GM06990 (cell line): ENCODE measurements at regions not wholly inside any gene's neighbourhood (a gene's known extent, or its start where the extent isn't known, plus 50 kb on each side); places are given as distances from the start of the nearest gene placed in this dataset.

Experiments
- DNase-seq: peaks from one replicate; pipeline ENCODE4 v3.0.0-alpha.2; 2011; ENCODE audit not compliant: insufficient read length; ENCODE audit errors: extremely low read depth
- H3K27me3 ChIP-seq: replicated peaks from 2 replicates; pipeline ENCODE4 v1.6.0; 2011; ENCODE audit warnings: low read length; ENCODE audit not compliant: control insufficient read depth, insufficient read depth
- H3K36me3 ChIP-seq: 2 replicates; pipeline ENCODE4 v1.5.1; 2011; ENCODE audit warnings: low read length; ENCODE audit not compliant: control insufficient read depth, insufficient read depth
- H3K4me3 ChIP-seq: replicated peaks from 2 replicates; pipeline ENCODE4 v1.5.1; 2011; ENCODE audit warnings: low read depth, mild to moderate bottlenecking, control low read depth, low read length
- CTCF ChIP-seq: IDR thresholded peaks from 2 replicates; pipeline ENCODE4 v1.5.1; 2011; ENCODE audit warnings: low read length, control low read depth, mild to moderate bottlenecking, inconsistent platforms; ENCODE audit not compliant: insufficient read depth, poor library complexity, severe bottlenecking

DNA sequence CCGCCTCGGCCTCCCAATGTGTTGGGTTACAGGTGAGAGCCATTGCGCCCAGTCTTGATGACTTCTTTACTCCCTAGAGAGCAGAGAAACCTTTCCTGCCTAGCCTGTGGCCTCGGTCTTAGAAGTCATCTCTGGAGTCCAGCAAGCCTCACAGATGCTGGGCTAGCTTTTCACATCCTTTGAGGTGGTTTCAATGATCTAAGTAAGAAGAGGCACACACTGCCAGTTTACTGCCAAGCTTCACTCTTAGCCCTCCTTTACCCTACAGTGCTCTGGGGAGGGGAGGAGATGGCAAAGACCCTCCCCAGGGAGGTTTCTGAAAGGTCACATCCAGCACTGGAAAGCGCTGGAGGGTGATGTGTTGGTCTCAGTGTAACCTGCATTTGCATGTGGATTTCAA, 304.8 kb downstream of the PCNX1 start:
- no peaks in the 10 kb centered on the region for H3K27me3 ChIP-seq
- H3K36me3 ChIP-seq = no peaks in the 10 kb centered on the region
- TF ChIP-seq CTCF = no peak
- H3K4me3 ChIP-seq = no peak overlapping the region
- DNase-seq = no peak

GRCh38 chr14:71212683-71213107, 305.4 kb downstream of the PCNX1 start:
- TF ChIP-seq CTCF = no peak
- H3K36me3 ChIP-seq = no peaks in the 10 kb centered on the region
- no peak for DNase-seq
- no peak overlapping the region for H3K4me3 ChIP-seq
- no peaks in the 10 kb centered on the region for H3K27me3 ChIP-seq

GRCh38 chr14:71214241-71214640, 307.0 kb downstream of the PCNX1 start:
- no peaks in the 10 kb centered on the region for H3K36me3 ChIP-seq
- DNase-seq = no peak
- no peak for TF ChIP-seq CTCF
- no peak overlapping the region for H3K4me3 ChIP-seq
- H3K27me3 ChIP-seq = no peaks in the 10 kb centered on the region

DNA sequence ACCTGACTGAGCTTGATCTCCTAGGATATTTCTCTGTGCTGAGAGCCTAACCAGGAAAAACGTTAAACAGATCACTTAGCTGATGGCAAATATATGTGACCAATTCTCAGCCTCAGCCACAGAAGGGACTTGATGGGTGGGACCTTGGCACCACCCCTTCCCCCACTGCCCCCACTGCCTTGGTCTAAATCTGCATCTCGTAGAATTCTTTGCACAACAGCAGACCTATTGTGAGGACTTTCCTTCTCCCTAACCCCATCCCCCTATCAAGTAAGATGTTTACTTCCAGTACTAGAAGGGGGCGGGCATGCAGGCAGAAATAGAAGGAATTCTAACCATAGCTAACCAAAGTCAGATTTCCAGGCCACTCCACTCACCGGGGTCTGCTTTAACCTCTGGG, 313.2 kb downstream of the PCNX1 start:
- DNase-seq = no peak
- TF ChIP-seq CTCF = no peak
- Histone ChIP-seq H3K36me3 (no peaks in the 10 kb centered on the region), H3K27me3 (no peaks in the 10 kb centered on the region), H3K4me3 (no peak overlapping the region)

DNA sequence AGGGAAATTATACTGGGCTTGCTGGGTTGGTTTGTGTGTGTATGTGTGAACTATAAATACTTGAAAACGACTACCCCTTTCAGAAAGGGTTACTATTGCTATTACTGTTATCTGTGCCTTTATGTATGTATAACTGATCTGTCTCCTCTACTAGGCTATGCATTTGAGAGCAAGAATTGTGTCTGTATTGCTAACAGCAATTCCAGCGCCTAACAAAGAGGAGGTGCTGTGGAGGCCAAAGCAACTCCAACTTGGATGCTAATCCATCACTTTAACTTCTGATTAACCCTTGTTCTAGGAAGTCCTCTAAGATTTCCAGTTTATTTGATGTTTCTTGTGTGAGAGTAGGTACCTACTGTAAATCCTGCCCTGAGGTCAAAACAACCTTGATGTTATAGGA, 313.9 kb downstream of the PCNX1 start:
- Histone ChIP-seq H3K36me3 (no peaks in the 10 kb centered on the region), H3K27me3 (no peaks in the 10 kb centered on the region), H3K4me3 (no peak overlapping the region)
- TF ChIP-seq CTCF = no peak
- DNase-seq = no peak

GRCh38 chr14:71225113-71225512, 317.9 kb downstream of the PCNX1 start:
- Histone ChIP-seq H3K27me3 (no peaks in the 10 kb centered on the region), H3K4me3 (no peak overlapping the region), H3K36me3 (no peaks in the 10 kb centered on the region)
- no peak for DNase-seq
- TF ChIP-seq CTCF = no peak
